K562 (cell line): ENCODE measurements at regions not wholly inside any gene's neighbourhood (a gene's known extent, or its start where the extent isn't known, plus 50 kb on each side); places are given as distances from the start of the nearest gene placed in this dataset.

Source experiments
- ATAC-seq: fragments of 200-7000 bp; cut with Tn5 transposase; 3 replicates; pipeline ENCODE4 v1.9.1; 2020; ENCODE audit warnings: moderate library complexity
- BruUV-seq: library from RNA; stranded (reverse); fragments of 400-500 nt; replicated peaks from 2 replicates; lab custom pipeline; 2021; lab: Mats Ljungman, UMichigan
- CTCF ChIA-PET: fragments of 300-600 bp; formaldehyde crosslinking; extraction: SDS; loops from one replicate; lab custom pipeline; 2021; ENCODE audit warnings: low intra/inter-chr PET ratio; lab: Yijun Ruan, JAX
- POLR2A ChIA-PET: fragments of 300-600, 350-650 bp; sonication (Branson Sonifier 250); formaldehyde crosslinking; extraction: SDS; loops from one replicate; lab custom pipeline; 2021; ENCODE audit warnings: antibody characterized with exemption, inconsistent platforms; lab: Yijun Ruan, JAX
- DNase-seq, 4 experiments: peaks; one replicate each; pipeline versions ENCODE4 v3.0.0 to v3.0.0-alpha.2; 2011 to 2018; ENCODE audit warnings: low spot score in 3 of 4, mixed read lengths in 3 of 4; ENCODE audit errors: extremely low read depth in 1 of 4
- FAIRE-seq: peaks from 2 replicates; lab custom pipeline; 2011; peaks lifted over from hg19 to GRCh38; lab: Jason Lieb, UNC
- H2AFZ ChIP-seq: 2 replicates; pipeline ENCODE4 v1.6.0; 2011; ENCODE audit warnings: low read depth, low read length, control low read depth, inconsistent platforms
- H3K27ac ChIP-seq: fragments of 200-600 bp; 3 replicates; pipeline ENCODE4 v1.8.0; 2011; ENCODE audit warnings: low read depth, mild to moderate bottlenecking, control low read depth, inconsistent platforms, low read length, moderate library complexity, mixed read lengths; ENCODE audit errors: extremely low read depth
- H3K27me3 ChIP-seq, 2 experiments: fragments of 300-600 bp in 1 of 2; 2 replicates in 1 of 2; 3 replicates in 1 of 2; pipeline versions ENCODE4 v1.6.0 to v1.8.0; 2011; ENCODE audit warnings: inconsistent platforms in 2 of 2, low read length in 2 of 2, mild to moderate bottlenecking in 1 of 2, mixed read lengths in 1 of 2, moderate library complexity in 1 of 2; ENCODE audit not compliant: control insufficient read depth in 2 of 2, insufficient read depth in 2 of 2
- H3K36me3 ChIP-seq: fragments of 300-600 bp; 3 replicates; pipeline ENCODE4 v1.8.0; 2011; ENCODE audit warnings: mild to moderate bottlenecking, low read length, inconsistent platforms; ENCODE audit not compliant: control insufficient read depth, insufficient read depth
- H3K4me1 ChIP-seq, 2 experiments: fragments of 200-600 bp in 1 of 2; replicated peaks in 1 of 2; 2 replicates in 1 of 2; 3 replicates in 1 of 2; pipeline versions ENCODE4 v1.5.1 to v1.8.0; 2011; ENCODE audit warnings: inconsistent platforms in 2 of 2, low read length in 2 of 2, mild to moderate bottlenecking in 1 of 2, mixed read lengths in 1 of 2, moderate library complexity in 1 of 2; ENCODE audit not compliant: control insufficient read depth in 2 of 2, insufficient read depth in 2 of 2
- H3K4me2 ChIP-seq: 2 replicates; pipeline ENCODE4 v1.6.1; 2011; ENCODE audit warnings: low read length, control low read depth, inconsistent platforms, mixed read lengths; ENCODE audit not compliant: insufficient read depth
- H3K4me3 ChIP-seq: fragments of 200-600 bp; sonication (generic), shearing (Covaris generic); 2 replicates; pipeline ENCODE4 v1.5.1; 2016; ENCODE audit warnings: control low read depth, inconsistent platforms
- H3K79me2 ChIP-seq: fragments of 200-600 bp; 3 replicates; pipeline ENCODE4 v1.8.0; 2011; ENCODE audit warnings: low read length, inconsistent platforms; ENCODE audit not compliant: control insufficient read depth, insufficient read depth
- H3K9ac ChIP-seq, 2 experiments: 2 replicates each; pipeline versions ENCODE4 v1.6.0 to v1.6.1; 2011; ENCODE audit warnings: low read depth in 2 of 2, low read length in 2 of 2, control low read depth in 1 of 2, inconsistent platforms in 1 of 2, mild to moderate bottlenecking in 1 of 2, mixed read lengths in 1 of 2; ENCODE audit not compliant: insufficient read depth in 1 of 2
- H3K9me1 ChIP-seq: one replicate; pipeline ENCODE4 v1.6.0; 2011; ENCODE audit warnings: inconsistent platforms, mild to moderate bottlenecking, low read length, moderate library complexity; ENCODE audit not compliant: control insufficient read depth, insufficient read depth
- H3K9me3 ChIP-seq: replicated peaks from 2 replicates; pipeline ENCODE4 v1.5.1; 2011; ENCODE audit warnings: low read depth, low read length, inconsistent platforms; ENCODE audit not compliant: control insufficient read depth, insufficient read depth
- H4K20me1 ChIP-seq: replicated peaks from 2 replicates; pipeline ENCODE4 v1.6.1; 2011; ENCODE audit warnings: low read length, inconsistent platforms, mixed read lengths; ENCODE audit not compliant: control insufficient read depth, insufficient read depth
- HBP1 ChIP-seq: fragments of 450-650 bp; formaldehyde crosslinking; IDR thresholded peaks from 2 replicates; pipeline ENCODE4 v1.4.0; 2022; ENCODE audit warnings: missing genetic modification characterization
- IRF2 ChIP-seq: sonication (generic); formaldehyde crosslinking; IDR thresholded peaks from 2 replicates; pipeline ENCODE4 v1.8.1; 2022; ENCODE audit warnings: mild to moderate bottlenecking, missing genetic modification reagents
- JUNB ChIP-seq: fragments of 450-650 bp; formaldehyde crosslinking; conservative IDR thresholded peaks from 2 replicates; pipeline ENCODE4 v1.4.0; 2020; ENCODE audit warnings: mild to moderate bottlenecking
- MBD1 ChIP-seq: fragments of 250-450 bp; sonication (Bioruptor Pico); IDR thresholded peaks from 2 replicates; pipeline ENCODE4 v1.8.0; 2022; ENCODE audit warnings: inconsistent platforms
- MEF2A ChIP-seq: IDR thresholded peaks from 2 replicates; pipeline ENCODE4 v1.6.1; 2011; ENCODE audit warnings: low read depth, mild to moderate bottlenecking, low read length, moderate library complexity; ENCODE audit not compliant: control insufficient read depth
- SIN3A ChIP-seq, 2 experiments: fragments of 150-350 bp in 1 of 2; IDR thresholded peaks; 2 replicates each; pipeline ENCODE4 v1.6.1; 2011 to 2016; ENCODE audit warnings: borderline replicate concordance in 2 of 2, low read depth in 2 of 2, low read length in 2 of 2, mild to moderate bottlenecking in 2 of 2, moderate library complexity in 2 of 2; ENCODE audit not compliant: control insufficient read depth in 1 of 2
- SPI1 ChIP-seq: IDR thresholded peaks from 2 replicates; pipeline ENCODE4 v1.6.1; 2011; ENCODE audit warnings: low read depth, low read length, control low read depth, borderline replicate concordance
- SRSF9 ChIP-seq: fragments of 200-400 bp; formaldehyde crosslinking; IDR thresholded peaks from 2 replicates; pipeline ENCODE4 v1.6.1; 2017; ENCODE audit warnings: low read depth, low read length, borderline replicate concordance
- STAT5B ChIP-seq: fragments of 250-450 bp; sonication (Bioruptor Pico); IDR thresholded peaks from 2 replicates; pipeline ENCODE4 v1.8.0; 2021; ENCODE audit warnings: mild to moderate bottlenecking, inconsistent platforms
- TGIF2 ChIP-seq: sonication (generic); formaldehyde crosslinking; IDR thresholded peaks from 2 replicates; pipeline ENCODE4 v1.8.1; 2022; ENCODE audit warnings: mild to moderate bottlenecking, missing genetic modification reagents, moderate library complexity
- WGBS: fragments of 100-300 bp; shearing (Covaris generic); methylation state at CpG from one replicate; pipeline ENCODE4 v1.1.6; 2016; ENCODE audit warnings: low coverage, mixed read lengths; ENCODE audit not compliant: insufficient coverage; ENCODE audit errors: missing lambda C conversion rate; 5-methylcytosine and 5-hydroxymethylcytosine counted together
- in situ Hi-C: fragments of 300-500 bp; cut with MboI; formaldehyde crosslinking; loops from 4 replicates; pipeline ENCODE4 v1.15.0; 2018; ENCODE audit warnings: inconsistent platforms, mixed read lengths
- intact Hi-C: fragments of 100-400 bp; cut with micrococcal nuclease; formaldehyde crosslinking; loops from 2 replicates; pipeline ENCODE4 v1.14.2; 2022
- TF ChIP-seq, protein P1 (sequence below): sonication (generic); formaldehyde crosslinking; IDR thresholded peaks from 2 replicates; pipeline ENCODE4 v1.8.1; 2023; ENCODE audit warnings: mild to moderate bottlenecking, missing genetic modification reagents
- TF ChIP-seq, protein P2 (sequence below): sonication (generic); formaldehyde crosslinking; IDR thresholded peaks from 2 replicates; pipeline ENCODE4 v1.8.0; 2022; ENCODE audit warnings: mild to moderate bottlenecking, missing genetic modification reagents

- Histone ChIP-seq H3K9ac (no peak overlapping the region), H3K4me1 (no peaks in the 10 kb centered on the region; a peak in 1 of 5 replicates), H3K79me2 (no peaks in the 10 kb centered on the region), H3K9me3 (no peaks in the 10 kb centered on the region)
- no TSS peak for BruUV-seq
- FAIRE-seq = no peak
- 38% methylated on average over 29 of the region's 95 CpGs for WGBS
- TF ChIP-seq SPI1 = no peak
- no peak for TF ChIP-seq MBD1
- TF ChIP-seq, protein P1, sequence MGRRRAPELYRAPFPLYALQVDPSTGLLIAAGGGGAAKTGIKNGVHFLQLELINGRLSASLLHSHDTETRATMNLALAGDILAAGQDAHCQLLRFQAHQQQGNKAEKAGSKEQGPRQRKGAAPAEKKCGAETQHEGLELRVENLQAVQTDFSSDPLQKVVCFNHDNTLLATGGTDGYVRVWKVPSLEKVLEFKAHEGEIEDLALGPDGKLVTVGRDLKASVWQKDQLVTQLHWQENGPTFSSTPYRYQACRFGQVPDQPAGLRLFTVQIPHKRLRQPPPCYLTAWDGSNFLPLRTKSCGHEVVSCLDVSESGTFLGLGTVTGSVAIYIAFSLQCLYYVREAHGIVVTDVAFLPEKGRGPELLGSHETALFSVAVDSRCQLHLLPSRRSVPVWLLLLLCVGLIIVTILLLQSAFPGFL (CRISPR knock-in tag) = no peak
- no peak for TF ChIP-seq SRSF9
- no peak for TF ChIP-seq HBP1 (CRISPR knock-in tag)
- no peak for TF ChIP-seq TGIF2 (CRISPR knock-in tag)
- TF ChIP-seq IRF2 = no peak
- no peak for TF ChIP-seq MEF2A
- TF ChIP-seq JUNB (CRISPR knock-in tag) = no peak
- TF ChIP-seq SIN3A (IDR thresholded peaks at IDR 0.05; ENCODE audit: borderline replicate concordance in 2 of 2, control insufficient read depth in 1 of 2, low read depth in 2 of 2, low read length in 2 of 2) = no peak
- TF ChIP-seq, protein P2, sequence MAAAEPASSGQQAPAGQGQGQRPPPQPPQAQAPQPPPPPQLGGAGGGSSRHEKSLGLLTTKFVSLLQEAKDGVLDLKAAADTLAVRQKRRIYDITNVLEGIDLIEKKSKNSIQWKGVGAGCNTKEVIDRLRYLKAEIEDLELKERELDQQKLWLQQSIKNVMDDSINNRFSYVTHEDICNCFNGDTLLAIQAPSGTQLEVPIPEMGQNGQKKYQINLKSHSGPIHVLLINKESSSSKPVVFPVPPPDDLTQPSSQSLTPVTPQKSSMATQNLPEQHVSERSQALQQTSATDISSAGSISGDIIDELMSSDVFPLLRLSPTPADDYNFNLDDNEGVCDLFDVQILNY (CRISPR knock-in tag) = no peak
- no peak for TF ChIP-seq STAT5B (CRISPR knock-in tag)
- TF ChIP-seq, all 486 proteins: peak for 0
- Histone ChIP-seq H3K36me3 (no peaks in the 10 kb centered on the region), H3K27me3 (peaks cover 8 to 20% of the 10 kb centered on the region in 2 experiments; a peak in 4 of 5 replicates), H3K9me1 (no peaks in the 10 kb centered on the region), H2AFZ (no peak overlapping the region), H3K27ac (no peak overlapping the region), H3K4me3 (no peak overlapping the region), H4K20me1 (no peaks in the 10 kb centered on the region), H3K4me2 (no peak overlapping the region)
- no peak for ATAC-seq
- ChIA-PET CTCF (no interaction called here), POLR2A (no interaction called here)
- in situ Hi-C loops = no loop called here
- DNase-seq = no peak
- intact Hi-C loops = no loop called here
Observed at GRCh38 chr2:45169339-45170190, 160.3 kb upstream of the SIX2 start.
